ENCODE measurements at regions not wholly inside any gene's neighbourhood (a gene's known extent, or its start where the extent isn't known, plus 50 kb on each side); places are given as distances from the start of the nearest gene placed in this dataset.

GRCh38 chr4:125911058-125911457 lies 596.3 kb downstream of the FAT4 start:
- TF ChIP-seq TAF1 (IDR thresholded peaks at IDR 0.05; ENCODE audit: low read depth, low read length) (no peak), PAX5 (IDR thresholded peaks at IDR 0.05; ENCODE audit: insufficient read depth, low read length, severe bottlenecking) (no peak), POLR2A (IDR thresholded peaks at IDR 0.05; ENCODE audit: low read depth, low read length) (no peak), POU2F2 (IDR thresholded peaks at IDR 0.05; ENCODE audit: low read depth, low read length) (no peak)
- FAIRE-seq = no peak
- no peak for DNase-seq (ENCODE audit: insufficient read length, low spot score)

DNA sequence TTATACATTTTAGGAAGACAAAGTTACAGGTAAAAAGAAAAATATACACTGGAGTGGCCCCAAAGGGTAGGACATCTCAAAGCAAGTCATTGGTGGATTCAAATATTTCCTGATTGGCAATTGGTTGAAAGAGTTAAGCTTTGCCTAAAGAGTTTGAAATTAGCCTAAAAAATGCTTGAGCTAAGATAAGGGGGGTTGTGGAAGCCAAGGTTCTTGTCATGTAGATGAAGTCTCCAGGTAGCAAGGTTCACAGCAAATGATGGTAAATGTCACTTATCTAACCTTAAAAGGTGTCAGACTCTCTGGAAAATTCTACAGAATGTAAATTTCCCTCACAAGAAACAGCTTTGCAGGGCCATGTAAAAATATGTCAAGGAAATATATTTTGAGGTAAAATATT lies 596.7 kb downstream of the FAT4 start:
- TF ChIP-seq PAX5 (IDR thresholded peaks at IDR 0.05; ENCODE audit: insufficient read depth, low read length, severe bottlenecking) (no peak), POU2F2 (IDR thresholded peaks at IDR 0.05; ENCODE audit: low read depth, low read length) (no peak), TAF1 (IDR thresholded peaks at IDR 0.05; ENCODE audit: low read depth, low read length) (no peak), SPI1 (IDR thresholded peaks at IDR 0.05; ENCODE audit: low read depth, low read length) (no peak), POLR2AphosphoS5 (IDR thresholded peaks at IDR 0.05; ENCODE audit: low read depth, low read length) (no peak), POLR2A (IDR thresholded peaks at IDR 0.05; ENCODE audit: low read depth, low read length) (no peak)
- FAIRE-seq = no peak
- no peak for DNase-seq (ENCODE audit: insufficient read length, low spot score)

DNA sequence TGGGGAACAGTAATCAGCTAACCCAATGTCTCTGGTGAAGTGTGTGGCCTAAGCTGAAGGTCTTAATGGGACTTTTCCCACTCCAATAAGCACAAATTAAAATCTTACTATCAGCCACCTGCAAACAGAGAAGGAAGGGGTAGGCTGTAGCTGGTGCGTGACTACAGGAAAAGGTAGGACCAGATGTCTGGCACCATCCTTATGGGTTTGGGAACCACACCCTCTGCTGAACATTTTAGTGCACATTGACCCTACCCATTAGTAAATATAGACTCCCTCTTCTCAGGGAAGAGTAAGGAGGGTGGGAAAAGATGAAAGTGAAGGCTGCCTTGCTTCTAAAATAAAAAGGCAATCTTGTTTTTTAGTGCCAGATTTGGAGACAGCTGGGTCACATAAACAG lies 602.8 kb downstream of the FAT4 start:
- TF ChIP-seq TAF1 (IDR thresholded peaks at IDR 0.05; ENCODE audit: low read depth, low read length) (no peak), SPI1 (IDR thresholded peaks at IDR 0.05; ENCODE audit: low read depth, low read length) (no peak), POLR2A (IDR thresholded peaks at IDR 0.05; ENCODE audit: low read depth, low read length) (no peak), PAX5 (IDR thresholded peaks at IDR 0.05; ENCODE audit: insufficient read depth, low read length, severe bottlenecking) (no peak), POU2F2 (IDR thresholded peaks at IDR 0.05; ENCODE audit: low read depth, low read length) (no peak), POLR2AphosphoS5 (IDR thresholded peaks at IDR 0.05; ENCODE audit: low read depth, low read length) (no peak)
- FAIRE-seq (no peak), DNase-seq (ENCODE audit: insufficient read length, low spot score) (no peak)

DNA sequence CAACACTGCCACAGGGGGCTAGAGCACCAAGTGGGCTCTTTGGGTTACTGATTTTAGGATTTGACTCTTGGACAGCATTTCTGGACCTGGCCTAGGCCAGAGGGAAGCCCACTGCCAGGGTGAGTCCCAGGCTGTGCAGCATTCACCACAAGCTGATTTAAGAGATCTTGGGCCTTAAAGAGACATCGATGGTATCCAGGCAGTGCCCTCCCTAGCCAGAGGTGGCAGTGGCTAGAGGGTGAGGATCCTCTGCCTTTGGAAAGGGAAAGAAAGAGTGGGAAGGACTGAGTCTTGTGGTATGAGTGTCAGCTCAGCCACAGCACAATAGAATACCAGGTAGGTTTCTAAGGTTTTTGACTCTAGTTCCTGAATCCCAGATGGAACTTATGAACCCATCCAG lies 613.9 kb downstream of the FAT4 start:
- FAIRE-seq = no peak
- DNase-seq (ENCODE audit: insufficient read length, low spot score) = no peak
- TF ChIP-seq SPI1 (IDR thresholded peaks at IDR 0.05; ENCODE audit: low read depth, low read length) (no peak), PAX5 (IDR thresholded peaks at IDR 0.05; ENCODE audit: insufficient read depth, low read length, severe bottlenecking) (no peak), POLR2AphosphoS5 (IDR thresholded peaks at IDR 0.05; ENCODE audit: low read depth, low read length) (no peak), POLR2A (IDR thresholded peaks at IDR 0.05; ENCODE audit: low read depth, low read length) (no peak)

DNA sequence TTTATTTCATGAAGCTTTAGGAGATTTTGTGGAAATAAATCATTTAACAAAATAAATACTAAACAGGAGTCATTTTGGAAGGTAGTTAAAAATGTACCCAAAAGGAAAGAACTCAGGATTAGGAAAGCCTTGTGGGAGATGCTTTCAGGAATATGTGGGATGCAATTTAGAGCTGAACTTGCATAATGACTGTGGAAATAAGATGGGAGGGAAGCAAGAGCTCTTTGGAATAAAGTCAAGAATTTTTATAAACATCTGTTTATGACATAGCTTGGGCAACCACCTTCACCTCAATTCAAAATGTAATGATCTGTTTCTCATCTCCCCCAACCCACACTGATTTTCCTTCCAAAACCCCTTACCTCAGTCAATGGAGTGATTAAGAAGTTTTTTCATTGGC lies 623.8 kb downstream of the FAT4 start:
- TF ChIP-seq TAF1 (IDR thresholded peaks at IDR 0.05; ENCODE audit: low read depth, low read length) (no peak), POLR2A (IDR thresholded peaks at IDR 0.05; ENCODE audit: low read depth, low read length) (no peak), SPI1 (IDR thresholded peaks at IDR 0.05; ENCODE audit: low read depth, low read length) (no peak), POU2F2 (IDR thresholded peaks at IDR 0.05; ENCODE audit: low read depth, low read length) (no peak), PAX5 (IDR thresholded peaks at IDR 0.05; ENCODE audit: insufficient read depth, low read length, severe bottlenecking) (no peak), POLR2AphosphoS5 (IDR thresholded peaks at IDR 0.05; ENCODE audit: low read depth, low read length) (no peak)
- no peak for FAIRE-seq
- no peak for DNase-seq (ENCODE audit: insufficient read length, low spot score)

DNA sequence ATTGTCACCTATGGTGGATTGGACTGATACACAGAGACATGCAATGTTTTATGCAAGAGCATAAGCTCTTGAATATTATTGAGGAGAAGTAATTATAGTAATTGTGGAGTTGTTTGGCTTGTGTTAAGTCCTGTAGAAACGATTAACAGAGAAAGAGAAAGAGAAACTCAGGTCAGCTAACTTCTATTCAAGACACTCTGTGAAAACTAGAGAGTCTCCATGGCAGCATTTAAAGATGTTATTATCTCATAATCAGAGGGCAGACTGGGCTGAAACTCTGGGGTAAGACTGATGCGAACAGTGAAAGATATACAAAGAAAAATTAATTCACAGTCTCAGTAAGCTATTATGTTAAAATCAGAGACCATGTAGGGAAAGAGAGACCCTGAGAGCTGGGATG lies 625.7 kb downstream of the FAT4 start:
- TF ChIP-seq PAX5 (IDR thresholded peaks at IDR 0.05; ENCODE audit: insufficient read depth, low read length, severe bottlenecking) (no peak), POLR2AphosphoS5 (IDR thresholded peaks at IDR 0.05; ENCODE audit: low read depth, low read length) (no peak), POU2F2 (IDR thresholded peaks at IDR 0.05; ENCODE audit: low read depth, low read length) (no peak), SPI1 (IDR thresholded peaks at IDR 0.05; ENCODE audit: low read depth, low read length) (no peak), POLR2A (IDR thresholded peaks at IDR 0.05; ENCODE audit: low read depth, low read length) (no peak), TAF1 (IDR thresholded peaks at IDR 0.05; ENCODE audit: low read depth, low read length) (no peak)
- FAIRE-seq = no peak
- no peak for DNase-seq (ENCODE audit: insufficient read length, low spot score)

DNA sequence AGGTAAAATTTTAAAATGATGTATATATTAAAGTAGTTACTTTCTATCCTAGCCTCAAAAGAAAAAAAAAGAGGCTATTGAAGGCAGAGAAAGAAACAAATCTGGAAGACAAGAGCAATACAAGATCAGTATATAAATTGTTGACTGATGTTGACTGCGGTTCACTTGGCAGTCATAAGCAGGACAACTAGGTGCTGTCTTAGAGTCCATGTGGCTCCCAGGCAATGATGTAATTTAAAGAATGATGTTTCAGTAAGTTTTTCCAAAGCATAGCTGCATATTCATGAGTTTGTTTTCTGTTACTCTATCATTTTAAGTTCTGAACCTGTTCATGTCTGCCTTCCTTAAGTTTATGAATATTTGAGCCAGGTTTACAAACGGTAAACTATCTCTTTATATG lies 630.2 kb downstream of the FAT4 start:
- no peak for TF ChIP-seq POU2F2 (IDR thresholded peaks at IDR 0.05; ENCODE audit: low read depth, low read length)
- TF ChIP-seq POLR2A (IDR thresholded peaks at IDR 0.05; ENCODE audit: low read depth, low read length) = no peak
- no peak for TF ChIP-seq POLR2AphosphoS5 (IDR thresholded peaks at IDR 0.05; ENCODE audit: low read depth, low read length)
- no peak for TF ChIP-seq TAF1 (IDR thresholded peaks at IDR 0.05; ENCODE audit: low read depth, low read length)
- no peak for TF ChIP-seq PAX5 (IDR thresholded peaks at IDR 0.05; ENCODE audit: insufficient read depth, low read length, severe bottlenecking)
- TF ChIP-seq SPI1 (IDR thresholded peaks at IDR 0.05; ENCODE audit: low read depth, low read length) = no peak
- no peak for FAIRE-seq
- DNase-seq (ENCODE audit: insufficient read length, low spot score) = no peak

GRCh38 chr4:125948021-125948420 lies 633.3 kb downstream of the FAT4 start:
- no peak for FAIRE-seq
- DNase-seq (ENCODE audit: insufficient read length, low spot score) = no peak

DNA sequence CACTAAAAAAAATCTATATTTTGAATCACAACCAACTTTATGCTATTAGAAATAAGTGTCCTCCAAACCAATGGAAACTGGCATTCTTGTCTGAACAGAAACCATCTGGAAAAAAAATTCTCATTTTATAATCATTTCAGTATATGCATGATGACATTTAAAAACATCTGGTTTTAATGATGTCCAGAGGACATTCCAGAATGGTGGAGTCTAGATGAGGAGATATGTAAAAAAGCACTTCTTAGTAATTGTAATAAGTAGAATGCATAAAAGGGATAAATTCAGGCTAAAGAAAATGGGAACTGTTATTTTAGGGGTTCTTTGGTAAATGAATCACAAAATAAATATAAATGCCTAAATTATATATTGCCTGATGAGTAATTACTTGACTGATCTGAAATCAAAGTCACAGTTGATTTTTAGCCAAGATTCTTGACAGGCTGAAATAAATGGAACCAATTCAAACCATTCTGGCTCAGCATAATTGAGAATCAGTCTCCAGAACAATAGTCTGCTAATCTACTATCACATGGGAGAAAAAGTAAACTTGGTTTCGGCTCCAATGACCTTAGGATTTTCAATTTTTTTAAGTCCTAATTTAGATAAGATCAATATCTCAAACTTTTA lies 636.6 kb downstream of the FAT4 start:
- TF ChIP-seq SPI1 (IDR thresholded peaks at IDR 0.05; ENCODE audit: low read depth, low read length) (no peak), PAX5 (IDR thresholded peaks at IDR 0.05; ENCODE audit: insufficient read depth, low read length, severe bottlenecking) (no peak), POLR2A (IDR thresholded peaks at IDR 0.05; ENCODE audit: low read depth, low read length) (no peak), POU2F2 (IDR thresholded peaks at IDR 0.05; ENCODE audit: low read depth, low read length) (no peak), TAF1 (IDR thresholded peaks at IDR 0.05; ENCODE audit: low read depth, low read length) (no peak), POLR2AphosphoS5 (IDR thresholded peaks at IDR 0.05; ENCODE audit: low read depth, low read length) (no peak)
- DNase-seq (ENCODE audit: insufficient read length, low spot score) (no peak), FAIRE-seq (no peak)

More at GRCh38 chr4:125948021-125948420, 633.3 kb downstream of the FAT4 start:
- TF ChIP-seq SPI1 (IDR thresholded peaks at IDR 0.05; ENCODE audit: low read depth, low read length) (no peak), POLR2AphosphoS5 (IDR thresholded peaks at IDR 0.05; ENCODE audit: low read depth, low read length) (no peak), TAF1 (IDR thresholded peaks at IDR 0.05; ENCODE audit: low read depth, low read length) (no peak), POU2F2 (IDR thresholded peaks at IDR 0.05; ENCODE audit: low read depth, low read length) (no peak), PAX5 (IDR thresholded peaks at IDR 0.05; ENCODE audit: insufficient read depth, low read length, severe bottlenecking) (no peak)

GRCh38 chr4:125952631-125953030 lies 637.9 kb downstream of the FAT4 start:
- no peak for TF ChIP-seq POLR2AphosphoS5 (IDR thresholded peaks at IDR 0.05; ENCODE audit: low read depth, low read length)
- no peak for TF ChIP-seq SPI1 (IDR thresholded peaks at IDR 0.05; ENCODE audit: low read depth, low read length)
- no peak for TF ChIP-seq POLR2A (IDR thresholded peaks at IDR 0.05; ENCODE audit: low read depth, low read length)
- no peak for DNase-seq (ENCODE audit: insufficient read length, low spot score)
- no peak for FAIRE-seq
